ENCODE measurements at regions not wholly inside any gene's neighbourhood (a gene's known extent, or its start where the extent isn't known, plus 50 kb on each side); places are given as distances from the start of the nearest gene placed in this dataset.

GRCh38 chr2:14720319-14720718 lies 87.8 kb downstream of the LRATD1 start:
- H3K4me1 ChIP-seq (ENCODE audit: control insufficient read depth, insufficient read depth, low read length) = no peaks in the 10 kb centered on the region
- H3K36me3 ChIP-seq (ENCODE audit: control insufficient read depth, insufficient read depth, low read length) = no peaks in the 10 kb centered on the region
- no CpG with 5 or more reads among the region's 5 CpGs for WGBS (ENCODE audit: insufficient coverage, insufficient read length)
- no peaks in the 10 kb centered on the region for H3K27me3 ChIP-seq (ENCODE audit: control insufficient read depth, insufficient read depth, low read length)
- H3K4me3 ChIP-seq (ENCODE audit: low read length) = no peak overlapping the region
- DNase-seq (ENCODE audit: low read depth, low spot score) = no peak
- no peak overlapping the region for H3K27ac ChIP-seq (ENCODE audit: low read length)
- H3K9me3 ChIP-seq (ENCODE audit: control insufficient read depth, insufficient read depth, low read length) = no peaks in the 10 kb centered on the region

GRCh38 chr2:14720739-14721138 lies 88.2 kb downstream of the LRATD1 start:
- Histone ChIP-seq H3K36me3 (ENCODE audit: control insufficient read depth, insufficient read depth, low read length) (no peaks in the 10 kb centered on the region), H3K9me3 (ENCODE audit: control insufficient read depth, insufficient read depth, low read length) (no peaks in the 10 kb centered on the region), H3K4me3 (ENCODE audit: low read length) (no peak overlapping the region), H3K27me3 (ENCODE audit: control insufficient read depth, insufficient read depth, low read length) (no peaks in the 10 kb centered on the region), H3K27ac (ENCODE audit: low read length) (no peak overlapping the region), H3K4me1 (ENCODE audit: control insufficient read depth, insufficient read depth, low read length) (no peaks in the 10 kb centered on the region)
- DNase-seq (ENCODE audit: low read depth, low spot score) = no peak
- no CpG with 5 or more reads among the region's 2 CpGs for WGBS (ENCODE audit: insufficient coverage, insufficient read length)

- DNase-seq (ENCODE audit: low read depth, low spot score) = no peak
- no CpG with 5 or more reads among the region's 3 CpGs for WGBS (ENCODE audit: insufficient coverage, insufficient read length)
- H3K4me3 ChIP-seq (ENCODE audit: low read length) = no peak overlapping the region
Observed at GRCh38 chr2:14722904-14723570, 90.5 kb downstream of the LRATD1 start.

GRCh38 chr2:14723684-14724083 lies 91.2 kb downstream of the LRATD1 start:
- Histone ChIP-seq H3K4me3 (ENCODE audit: low read length) (no peak overlapping the region), H3K4me1 (ENCODE audit: control insufficient read depth, insufficient read depth, low read length) (no peaks in the 10 kb centered on the region), H3K27me3 (ENCODE audit: control insufficient read depth, insufficient read depth, low read length) (no peaks in the 10 kb centered on the region), H3K9me3 (ENCODE audit: control insufficient read depth, insufficient read depth, low read length) (no peaks in the 10 kb centered on the region), H3K27ac (ENCODE audit: low read length) (no peak overlapping the region), H3K36me3 (ENCODE audit: control insufficient read depth, insufficient read depth, low read length) (no peaks in the 10 kb centered on the region)
- WGBS (ENCODE audit: insufficient coverage, insufficient read length) = no CpG with 5 or more reads among the region's 5 CpGs
- no peak for DNase-seq (ENCODE audit: low read depth, low spot score)

More at GRCh38 chr2:14722904-14723570, 90.5 kb downstream of the LRATD1 start:
- Histone ChIP-seq H3K9me3 (ENCODE audit: control insufficient read depth, insufficient read depth, low read length) (no peaks in the 10 kb centered on the region), H3K4me1 (ENCODE audit: control insufficient read depth, insufficient read depth, low read length) (no peaks in the 10 kb centered on the region), H3K36me3 (ENCODE audit: control insufficient read depth, insufficient read depth, low read length) (no peaks in the 10 kb centered on the region), H3K27me3 (ENCODE audit: control insufficient read depth, insufficient read depth, low read length) (no peaks in the 10 kb centered on the region), H3K27ac (ENCODE audit: low read length) (no peak overlapping the region)

GRCh38 chr2:14735696-14736095 lies 103.2 kb downstream of the LRATD1 start:
- no CpG with 5 or more reads among the region's 4 CpGs for WGBS (ENCODE audit: insufficient coverage, insufficient read length)
- DNase-seq (ENCODE audit: low read depth, low spot score) = no peak
- H3K36me3 ChIP-seq (ENCODE audit: control insufficient read depth, insufficient read depth, low read length) = no peaks in the 10 kb centered on the region
- no peak overlapping the region for H3K4me3 ChIP-seq (ENCODE audit: low read length)
- no peaks in the 10 kb centered on the region for H3K27me3 ChIP-seq (ENCODE audit: control insufficient read depth, insufficient read depth, low read length)
- H3K4me1 ChIP-seq (ENCODE audit: control insufficient read depth, insufficient read depth, low read length) = no peaks in the 10 kb centered on the region
- H3K9me3 ChIP-seq (ENCODE audit: control insufficient read depth, insufficient read depth, low read length) = no peaks in the 10 kb centered on the region
- no peak overlapping the region for H3K27ac ChIP-seq (ENCODE audit: low read length)

- DNase-seq (ENCODE audit: low read depth, low spot score) = no peak
- H3K36me3 ChIP-seq (ENCODE audit: control insufficient read depth, insufficient read depth, low read length) = no peaks in the 10 kb centered on the region
- no peak overlapping the region for H3K4me3 ChIP-seq (ENCODE audit: low read length)
- H3K27me3 ChIP-seq (ENCODE audit: control insufficient read depth, insufficient read depth, low read length) = no peaks in the 10 kb centered on the region
- WGBS (ENCODE audit: insufficient coverage, insufficient read length) = no CpG with 5 or more reads among the region's 1 CpG
- H3K9me3 ChIP-seq (ENCODE audit: control insufficient read depth, insufficient read depth, low read length) = no peaks in the 10 kb centered on the region
- H3K27ac ChIP-seq (ENCODE audit: low read length) = no peak overlapping the region
- no peaks in the 10 kb centered on the region for H3K4me1 ChIP-seq (ENCODE audit: control insufficient read depth, insufficient read depth, low read length)
Observed at GRCh38 chr2:14737201-14737600, 104.7 kb downstream of the LRATD1 start.

GRCh38 chr2:14743861-14744260 lies 111.3 kb downstream of the LRATD1 start:
- no peak overlapping the region for H3K4me3 ChIP-seq (ENCODE audit: low read length)
- no peaks in the 10 kb centered on the region for H3K27me3 ChIP-seq (ENCODE audit: control insufficient read depth, insufficient read depth, low read length)
- H3K9me3 ChIP-seq (ENCODE audit: control insufficient read depth, insufficient read depth, low read length) = no peaks in the 10 kb centered on the region; the same call in 1 of the 2 replicates
- DNase-seq (ENCODE audit: low read depth, low spot score) = no peak
- H3K4me1 ChIP-seq (ENCODE audit: control insufficient read depth, insufficient read depth, low read length) = no peaks in the 10 kb centered on the region
- no CpG with 5 or more reads among the region's 1 CpG for WGBS (ENCODE audit: insufficient coverage, insufficient read length)
- no peaks in the 10 kb centered on the region; the same call in none of the 2 replicates for H3K36me3 ChIP-seq (ENCODE audit: control insufficient read depth, insufficient read depth, low read length)
- no peak overlapping the region for H3K27ac ChIP-seq (ENCODE audit: low read length)

GRCh38 chr2:14745288-14746076 lies 113.0 kb downstream of the LRATD1 start:
- DNase-seq (ENCODE audit: low read depth, low spot score) = no peak
- Histone ChIP-seq H3K4me1 (ENCODE audit: control insufficient read depth, insufficient read depth, low read length) (no peaks in the 10 kb centered on the region), H3K27ac (ENCODE audit: low read length) (no peak overlapping the region), H3K27me3 (ENCODE audit: control insufficient read depth, insufficient read depth, low read length) (no peaks in the 10 kb centered on the region), H3K36me3 (ENCODE audit: control insufficient read depth, insufficient read depth, low read length) (no peaks in the 10 kb centered on the region; the same call in none of the 2 replicates), H3K4me3 (ENCODE audit: low read length) (no peak overlapping the region), H3K9me3 (ENCODE audit: control insufficient read depth, insufficient read depth, low read length) (no peaks in the 10 kb centered on the region; the same call in 1 of the 2 replicates)
- no CpG with 5 or more reads among the region's 9 CpGs for WGBS (ENCODE audit: insufficient coverage, insufficient read length)

GRCh38 chr2:14746133-14746532 lies 113.6 kb downstream of the LRATD1 start:
- no peak overlapping the region for H3K27ac ChIP-seq (ENCODE audit: low read length)
- no peak overlapping the region for H3K4me3 ChIP-seq (ENCODE audit: low read length)
- no peaks in the 10 kb centered on the region; the same call in none of the 2 replicates for H3K36me3 ChIP-seq (ENCODE audit: control insufficient read depth, insufficient read depth, low read length)
- no peaks in the 10 kb centered on the region; the same call in 1 of the 2 replicates for H3K9me3 ChIP-seq (ENCODE audit: control insufficient read depth, insufficient read depth, low read length)
- H3K27me3 ChIP-seq (ENCODE audit: control insufficient read depth, insufficient read depth, low read length) = no peaks in the 10 kb centered on the region
- H3K4me1 ChIP-seq (ENCODE audit: control insufficient read depth, insufficient read depth, low read length) = no peaks in the 10 kb centered on the region
- 100% methylated on average over 5 of the region's 7 CpGs for WGBS (ENCODE audit: insufficient coverage, insufficient read length)
- no peak for DNase-seq (ENCODE audit: low read depth, low spot score)

GRCh38 chr2:14747447-14747846 lies 114.9 kb downstream of the LRATD1 start:
- no peaks in the 10 kb centered on the region; the same call in 1 of the 2 replicates for H3K9me3 ChIP-seq (ENCODE audit: control insufficient read depth, insufficient read depth, low read length)
- no peaks in the 10 kb centered on the region for H3K4me1 ChIP-seq (ENCODE audit: control insufficient read depth, insufficient read depth, low read length)
- DNase-seq (ENCODE audit: low read depth, low spot score) = no peak
- no peak overlapping the region for H3K27ac ChIP-seq (ENCODE audit: low read length)
- 100% methylated on average over 1 of the region's 5 CpGs for WGBS (ENCODE audit: insufficient coverage, insufficient read length)
- H3K4me3 ChIP-seq (ENCODE audit: low read length) = no peak overlapping the region
- no peaks in the 10 kb centered on the region; the same call in none of the 2 replicates for H3K36me3 ChIP-seq (ENCODE audit: control insufficient read depth, insufficient read depth, low read length)
- no peaks in the 10 kb centered on the region for H3K27me3 ChIP-seq (ENCODE audit: control insufficient read depth, insufficient read depth, low read length)
